Mucosa of descending colon (tissue), 3 donors: ENCODE measurements at regions not wholly inside any gene's neighbourhood (a gene's known extent, or its start where the extent isn't known, plus 50 kb on each side); places are given as distances from the start of the nearest gene placed in this dataset.

Experiments
- ATAC-seq: fragments of 200-7000 bp; cut with Tn5 transposase; one replicate; pipeline ENCODE4 v1.9.1; 2020; ENCODE audit warnings: mild to moderate bottlenecking, moderate library complexity
- DNase-seq, 3 donors: peaks; one replicate each; pipeline ENCODE4 v3.0.0-alpha.2; 2020
- H3K36me3 ChIP-seq: fragments of 200-600 bp; one replicate; pipeline ENCODE4 v1.8.0; 2021; ENCODE audit warnings: low read depth, mild to moderate bottlenecking
- H3K4me1 ChIP-seq: fragments of 200-600 bp; one replicate; pipeline ENCODE4 v1.8.0; 2021; ENCODE audit warnings: low read depth, mild to moderate bottlenecking
- H3K4me3 ChIP-seq: fragments of 200-600 bp; one replicate; pipeline ENCODE4 v1.8.0; 2021; ENCODE audit warnings: mild to moderate bottlenecking
- H3K9me3 ChIP-seq: fragments of 200-600 bp; one replicate; pipeline ENCODE4 v1.8.0; 2021; ENCODE audit warnings: mild to moderate bottlenecking
- CTCF ChIP-seq: fragments of 200-600 bp; IDR thresholded peaks from one replicate; pipeline ENCODE4 v1.8.0; 2022; ENCODE audit warnings: antibody characterized with exemption, mild to moderate bottlenecking
- intact Hi-C, 2 donors: fragments of 100-400 bp; cut with DNase I in 1 of 2; cut with micrococcal nuclease in 1 of 2; formaldehyde crosslinking; loops; one replicate each; pipeline versions ENCODE4 v1.11.0 to v1.11.1; 2022; cut with DNase I, micrococcal nuclease
- donor health status: DM: no; HTN: no; CAD: no; lungs with moderate emphysema.
- donor health status: DM: no; HTN: no; CAD: no.
- donor health status: DM: no; HTN: yes; CAD: no.

- Histone ChIP-seq H3K9me3 (no peaks in the 10 kb centered on the region), H3K4me1 (no peaks in the 10 kb centered on the region), H3K36me3 (no peaks in the 10 kb centered on the region), H3K4me3 (no peak overlapping the region)
- intact Hi-C loops, result no loop called here
- peak in 1 of 3 donors; percentile 7 for DNase-seq
- peak; percentile 40 for ATAC-seq
- TF ChIP-seq CTCF, result no peak
Observed at GRCh38 chr20:43824309-43825050, 90.2 kb upstream of the TOX2 start.

DNA sequence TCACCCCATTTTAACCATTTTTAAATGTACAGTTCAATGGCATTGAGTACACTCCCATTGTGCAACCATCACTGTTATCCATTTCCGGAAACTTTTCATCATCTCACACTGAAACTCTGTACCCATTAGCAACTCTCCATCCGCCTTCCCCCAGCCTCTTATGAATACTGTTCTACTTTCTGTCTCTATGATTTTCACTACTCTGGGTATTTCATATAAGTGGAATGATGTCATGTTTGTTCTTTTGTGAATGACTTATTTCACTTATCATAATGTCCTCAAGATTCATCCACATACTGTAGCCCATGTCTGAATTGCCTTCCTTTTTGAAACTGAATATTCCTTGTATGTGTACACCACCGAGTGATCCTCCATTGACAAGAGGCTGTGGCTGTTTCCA is 92.9 kb upstream of the TOX2 start:
- H3K4me3 ChIP-seq, result no peak overlapping the region
- no peaks in the 10 kb centered on the region for H3K36me3 ChIP-seq
- no peaks in the 10 kb centered on the region for H3K4me1 ChIP-seq
- no peaks in the 10 kb centered on the region for H3K9me3 ChIP-seq
- DNase-seq (no peak), ATAC-seq (no peak)
- no peak for TF ChIP-seq CTCF
- intact Hi-C loops, result no loop called here

DNA sequence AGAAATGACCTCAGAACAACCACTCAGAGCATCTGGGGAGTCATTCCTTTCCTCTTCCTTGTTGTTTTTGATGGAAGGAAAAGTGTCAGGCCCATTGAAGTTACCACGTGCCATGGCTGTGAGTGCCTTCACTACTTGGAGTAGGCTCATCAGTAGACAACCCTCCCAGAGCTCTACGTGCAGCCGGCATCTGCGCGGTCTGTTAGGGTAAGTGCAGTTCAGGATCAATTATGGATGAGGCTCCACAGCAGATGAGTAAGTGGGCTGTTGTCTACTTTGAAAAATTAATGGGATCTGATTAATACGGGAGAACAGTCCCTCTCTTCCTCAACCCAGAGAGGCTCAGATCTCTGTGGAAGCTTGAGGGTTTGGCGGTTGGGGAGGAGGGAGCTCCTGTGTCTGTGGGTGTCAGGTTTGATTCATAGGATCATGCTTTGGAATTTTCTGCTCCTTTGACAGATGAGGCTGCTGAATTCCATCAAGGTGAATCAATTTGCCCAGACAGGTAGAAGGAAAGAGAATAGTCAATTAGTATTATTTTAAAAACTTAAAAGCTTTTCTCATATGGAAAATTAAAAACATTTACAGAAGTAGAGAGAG is 93.8 kb upstream of the TOX2 start:
- no peak for TF ChIP-seq CTCF
- H3K4me1 ChIP-seq, result no peaks in the 10 kb centered on the region
- ATAC-seq (no peak), DNase-seq (no peak)
- no peak overlapping the region for H3K4me3 ChIP-seq
- no peaks in the 10 kb centered on the region for H3K36me3 ChIP-seq
- no peaks in the 10 kb centered on the region for H3K9me3 ChIP-seq
- intact Hi-C loops, result no loop called here

- no peak for TF ChIP-seq CTCF
- H3K4me3 ChIP-seq, result no peak overlapping the region
- peaks cover 23% of the 10 kb centered on the region for H3K9me3 ChIP-seq
- intact Hi-C loops, result no loop called here
- DNase-seq (no peak), ATAC-seq (no peak)
- no peaks in the 10 kb centered on the region for H3K4me1 ChIP-seq
- no peaks in the 10 kb centered on the region for H3K36me3 ChIP-seq
Observed at GRCh38 chr20:43812216-43812615, 85.4 kb upstream of the GTSF1L start.

- Histone ChIP-seq H3K9me3 (peaks cover 23% of the 10 kb centered on the region), H3K36me3 (no peaks in the 10 kb centered on the region), H3K4me3 (no peak overlapping the region), H3K4me1 (no peaks in the 10 kb centered on the region)
- intact Hi-C loops, result no loop called here
- ATAC-seq, result no peak
- no peak for DNase-seq
- no peak for TF ChIP-seq CTCF
Observed at GRCh38 chr20:43809206-43809819, 82.5 kb upstream of the GTSF1L start.
